RWPE2 (cell line): ENCODE measurements at regions not wholly inside any gene's neighbourhood (a gene's known extent, or its start where the extent isn't known, plus 50 kb on each side); places are given as distances from the start of the nearest gene placed in this dataset.

Experiments used
- ATAC-seq: fragments of 200-7000 bp; cut with Tn5 transposase; 3 replicates; pipeline ENCODE4 v1.9.1; 2021; ENCODE audit warnings: low read depth
- DNase-seq: peaks from one replicate; pipeline ENCODE4 v3.0.0-alpha.2; 2020; ENCODE audit warnings: low spot score
- H3K27ac ChIP-seq: fragments of 450-650 bp; 2 replicates; pipeline ENCODE4 v1.5.1; 2017; ENCODE audit warnings: mild to moderate bottlenecking; ENCODE audit not compliant: poor library complexity, severe bottlenecking
- H3K27me3 ChIP-seq: fragments of 250-450 bp; sonication (Bioruptor Pico); 2 replicates; pipeline ENCODE4 v1.5.1; 2021; ENCODE audit warnings: mild to moderate bottlenecking, moderate library complexity; ENCODE audit not compliant: insufficient read depth, poor library complexity, severe bottlenecking
- H3K36me3 ChIP-seq: fragments of 250-450 bp; sonication (Bioruptor Pico); 2 replicates; pipeline ENCODE4 v1.5.1; 2020; ENCODE audit warnings: low read depth, mild to moderate bottlenecking, moderate library complexity
- H3K4me1 ChIP-seq: fragments of 250-450 bp; sonication (Bioruptor Pico); 2 replicates; pipeline ENCODE4 v1.5.1; 2021; ENCODE audit warnings: mild to moderate bottlenecking, moderate library complexity; ENCODE audit not compliant: insufficient read depth, poor library complexity, severe bottlenecking
- H3K4me3 ChIP-seq: fragments of 250-450 bp; sonication (Bioruptor Pico); 2 replicates; pipeline ENCODE4 v1.5.1; 2021; ENCODE audit warnings: mild to moderate bottlenecking, moderate library complexity; ENCODE audit not compliant: severe bottlenecking
- H3K9me3 ChIP-seq: fragments of 250-450 bp; sonication (Bioruptor Pico); 2 replicates; pipeline ENCODE4 v1.5.1; 2021; ENCODE audit warnings: mild to moderate bottlenecking, moderate library complexity; ENCODE audit not compliant: severe bottlenecking
- TF ChIP-seq, protein P1 (sequence below): fragments of 450-650 bp; IDR thresholded peaks from one replicate; pipeline ENCODE4 v1.5.1; 2017; ENCODE audit warnings: mild to moderate bottlenecking, moderate library complexity; ENCODE audit not compliant: poor library complexity, severe bottlenecking

- Histone ChIP-seq H3K4me1 (peaks cover 29% of the 10 kb centered on the region), H3K36me3 (no peaks in the 10 kb centered on the region), H3K27me3 (no peaks in the 10 kb centered on the region), H3K4me3 (no peak overlapping the region), H3K27ac (peak overlapping the region; percentile 100), H3K9me3 (no peaks in the 10 kb centered on the region)
- ATAC-seq (peak; percentile 59), DNase-seq (no peak)
- TF ChIP-seq, protein P1, sequence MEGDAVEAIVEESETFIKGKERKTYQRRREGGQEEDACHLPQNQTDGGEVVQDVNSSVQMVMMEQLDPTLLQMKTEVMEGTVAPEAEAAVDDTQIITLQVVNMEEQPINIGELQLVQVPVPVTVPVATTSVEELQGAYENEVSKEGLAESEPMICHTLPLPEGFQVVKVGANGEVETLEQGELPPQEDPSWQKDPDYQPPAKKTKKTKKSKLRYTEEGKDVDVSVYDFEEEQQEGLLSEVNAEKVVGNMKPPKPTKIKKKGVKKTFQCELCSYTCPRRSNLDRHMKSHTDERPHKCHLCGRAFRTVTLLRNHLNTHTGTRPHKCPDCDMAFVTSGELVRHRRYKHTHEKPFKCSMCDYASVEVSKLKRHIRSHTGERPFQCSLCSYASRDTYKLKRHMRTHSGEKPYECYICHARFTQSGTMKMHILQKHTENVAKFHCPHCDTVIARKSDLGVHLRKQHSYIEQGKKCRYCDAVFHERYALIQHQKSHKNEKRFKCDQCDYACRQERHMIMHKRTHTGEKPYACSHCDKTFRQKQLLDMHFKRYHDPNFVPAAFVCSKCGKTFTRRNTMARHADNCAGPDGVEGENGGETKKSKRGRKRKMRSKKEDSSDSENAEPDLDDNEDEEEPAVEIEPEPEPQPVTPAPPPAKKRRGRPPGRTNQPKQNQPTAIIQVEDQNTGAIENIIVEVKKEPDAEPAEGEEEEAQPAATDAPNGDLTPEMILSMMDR, result no peak
Measured at GRCh38 chr20:22768266-22769178, 184.2 kb upstream of the FOXA2 start.

DNA sequence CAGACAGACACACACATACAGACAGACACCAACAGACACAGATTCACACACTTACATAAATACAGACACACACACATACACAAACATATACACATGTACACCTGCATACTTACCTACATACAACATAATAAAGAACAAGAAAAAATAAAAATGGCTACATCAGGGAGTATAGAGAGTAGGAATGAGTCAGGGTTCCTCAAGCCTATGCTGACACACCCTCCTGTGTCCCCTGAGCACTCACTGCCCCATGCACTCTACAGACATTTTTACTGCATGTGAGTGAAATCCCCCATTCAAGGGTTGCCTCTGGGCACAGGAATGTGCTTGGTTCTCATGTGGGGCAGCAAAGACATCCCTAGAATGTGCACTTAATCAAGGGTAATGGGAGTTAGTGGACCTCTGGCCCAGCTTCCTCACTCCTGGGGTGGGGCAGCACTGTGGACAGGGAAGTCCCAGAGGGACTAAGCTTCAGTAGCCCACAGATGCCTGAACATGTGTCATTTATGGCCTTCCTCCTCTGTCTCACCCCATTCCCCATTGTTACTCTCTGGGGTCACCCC, 185.9 kb upstream of the FOXA2 start:
- DNase-seq (no peak), ATAC-seq (no peak)
- no peaks in the 10 kb centered on the region for H3K9me3 ChIP-seq
- H3K27ac ChIP-seq, result peak overlapping the region; percentile 100
- no peaks in the 10 kb centered on the region for H3K27me3 ChIP-seq
- TF ChIP-seq, protein P1, result no peak
- no peak overlapping the region for H3K4me3 ChIP-seq
- no peaks in the 10 kb centered on the region for H3K36me3 ChIP-seq
- peaks cover 32% of the 10 kb centered on the region for H3K4me1 ChIP-seq

- Histone ChIP-seq H3K27ac (peak overlapping the region; percentile 100), H3K4me3 (no peak overlapping the region), H3K9me3 (peaks cover 5% of the 10 kb centered on the region), H3K4me1 (peaks cover 46% of the 10 kb centered on the region), H3K36me3 (no peaks in the 10 kb centered on the region), H3K27me3 (no peaks in the 10 kb centered on the region)
- no peak for DNase-seq
- TF ChIP-seq, protein P1, result no peak
- no peak for ATAC-seq
Measured at GRCh38 chr20:22771706-22772105, 187.3 kb upstream of the FOXA2 start.

GRCh38 chr20:22773344-22773743, 189.0 kb upstream of the FOXA2 start:
- Histone ChIP-seq H3K9me3 (peaks cover 5% of the 10 kb centered on the region), H3K36me3 (no peaks in the 10 kb centered on the region), H3K4me1 (peaks cover 47% of the 10 kb centered on the region), H3K27me3 (no peaks in the 10 kb centered on the region), H3K4me3 (no peak overlapping the region), H3K27ac (peak overlapping the region; percentile 100)
- ATAC-seq, result no peak
- DNase-seq, result no peak
- TF ChIP-seq, protein P1, result no peak
